NCI-H128 (cell line): ENCODE measurements at regions not wholly inside any gene's neighbourhood (a gene's known extent, or its start where the extent isn't known, plus 50 kb on each side); places are given as distances from the start of the nearest gene placed in this dataset.

ENCODE experiments used
- DNase-seq: peaks from one replicate; lab custom pipeline; 2025; ENCODE audit not compliant: unreplicated experiment; lab: John Stamatoyannopoulos, UW

DNA sequence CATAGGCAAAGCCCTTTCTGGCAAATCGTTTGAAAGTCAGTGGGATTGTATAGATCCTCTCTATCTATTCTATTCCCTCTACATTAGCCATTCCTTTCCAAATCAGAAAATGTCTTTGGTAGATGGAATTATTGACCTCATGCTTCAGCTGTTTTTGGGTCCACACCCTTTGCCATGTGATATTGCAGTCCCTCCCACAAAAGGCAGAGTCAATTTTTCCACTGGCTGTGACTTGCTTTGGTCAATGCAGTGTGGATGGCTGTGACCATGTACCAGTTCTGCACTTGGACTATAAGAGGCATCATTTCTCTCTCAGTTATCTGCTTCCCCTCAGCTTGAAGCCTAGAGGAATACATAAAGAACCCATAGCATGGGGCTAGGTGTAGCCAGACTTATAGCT is 332.9 kb downstream of the PTEN start:
- no peak for DNase-seq

GRCh38 chr10:88198023-88198422 is 334.6 kb downstream of the PTEN start:
- no peak for DNase-seq

GRCh38 chr10:88200312-88201032 is 337.0 kb downstream of the PTEN start:
- no peak for DNase-seq

GRCh38 chr10:88205842-88206446 is 342.5 kb downstream of the PTEN start:
- no peak for DNase-seq

DNA sequence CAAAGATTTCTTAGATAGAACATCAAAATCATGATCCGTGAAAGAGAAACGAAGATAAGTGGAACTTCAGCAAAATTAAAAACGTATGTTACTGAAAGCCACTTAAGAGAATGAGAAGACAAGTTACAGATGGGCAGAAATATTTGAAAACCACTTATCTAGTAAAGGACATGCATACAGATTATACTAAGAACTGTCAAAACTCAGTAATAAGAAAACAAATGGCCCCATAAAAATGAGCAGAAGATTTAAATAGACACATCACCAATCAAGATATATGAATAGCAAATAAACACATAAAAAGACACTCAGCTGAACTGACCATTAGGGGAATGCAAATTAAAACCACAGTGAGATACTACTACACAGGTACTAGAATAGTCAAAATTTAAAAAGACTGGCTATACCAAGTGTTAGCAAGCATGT is 343.7 kb downstream of the PTEN start:
- no peak for DNase-seq

DNA sequence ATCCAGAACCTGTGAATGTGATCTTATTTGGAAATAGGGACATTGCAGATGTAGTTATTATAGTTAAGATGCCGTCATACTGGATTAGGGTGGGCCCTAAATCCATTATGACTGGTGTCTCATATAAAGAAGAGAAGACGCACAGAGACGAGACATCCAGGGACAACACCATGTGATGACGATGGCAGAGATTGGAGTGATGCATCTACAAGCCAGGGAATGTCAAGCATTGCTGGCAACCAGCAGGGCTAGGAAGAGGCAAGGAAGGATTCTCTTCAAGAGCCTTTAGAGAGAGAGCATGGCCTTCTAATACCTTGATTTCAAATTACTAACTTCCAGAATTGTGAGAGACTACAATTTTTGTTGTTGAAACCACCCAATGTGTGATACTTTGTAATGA is 345.8 kb downstream of the PTEN start:
- no peak for DNase-seq

- no peak for DNase-seq
Measured at GRCh38 chr10:88209837-88210561, 346.6 kb downstream of the PTEN start.

- no peak for DNase-seq
Measured at GRCh38 chr10:88211230-88211629, 347.8 kb downstream of the PTEN start.

GRCh38 chr10:88212069-88212468 is 348.6 kb downstream of the PTEN start:
- DNase-seq, result no peak

DNA sequence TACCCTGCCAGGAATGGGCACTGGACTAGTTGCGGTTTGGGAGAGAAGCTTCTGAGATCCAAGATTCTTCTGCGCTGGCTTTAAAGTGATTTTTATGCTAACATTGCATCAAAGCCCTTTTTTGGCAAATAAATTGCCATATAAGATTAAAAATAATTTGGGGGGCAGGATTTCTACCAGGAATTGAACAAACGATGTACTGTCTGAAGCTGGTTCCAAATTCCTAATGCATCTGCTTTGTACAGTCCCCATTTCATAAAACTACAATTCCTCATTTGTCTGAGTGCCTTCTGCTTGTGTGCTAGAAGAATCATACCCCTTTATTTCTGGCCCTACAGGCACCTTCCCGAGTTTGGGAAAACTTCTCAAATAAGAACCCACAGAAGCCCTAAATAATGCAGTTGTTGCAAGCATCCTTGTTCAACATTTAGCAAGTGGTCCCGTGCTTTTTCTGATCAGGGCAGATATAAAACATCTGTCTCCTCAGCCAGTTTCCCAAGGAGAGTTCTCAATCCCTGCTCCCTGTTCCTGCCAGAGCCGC is 349.7 kb downstream of the PTEN start:
- DNase-seq, result no peak

DNA sequence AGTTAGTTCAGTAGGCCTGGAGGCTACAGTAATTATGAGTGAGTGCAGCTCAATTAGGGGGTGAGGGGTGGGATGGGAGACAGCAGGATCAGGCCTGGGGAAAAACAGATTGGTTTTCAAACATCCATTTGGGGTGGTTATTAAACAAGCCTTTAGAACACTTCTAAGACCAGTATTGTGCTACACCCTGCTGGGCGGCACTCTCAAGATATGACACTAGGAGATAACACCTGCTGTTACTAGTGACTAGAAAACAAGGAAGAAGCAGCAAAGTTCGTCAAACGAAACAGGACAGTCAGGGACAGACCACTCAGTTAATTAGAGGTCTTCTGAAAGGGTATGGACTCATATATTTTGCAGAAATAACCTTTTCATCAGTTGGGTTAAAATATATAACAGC is 353.6 kb downstream of the PTEN start:
- DNase-seq, result no peak

DNA sequence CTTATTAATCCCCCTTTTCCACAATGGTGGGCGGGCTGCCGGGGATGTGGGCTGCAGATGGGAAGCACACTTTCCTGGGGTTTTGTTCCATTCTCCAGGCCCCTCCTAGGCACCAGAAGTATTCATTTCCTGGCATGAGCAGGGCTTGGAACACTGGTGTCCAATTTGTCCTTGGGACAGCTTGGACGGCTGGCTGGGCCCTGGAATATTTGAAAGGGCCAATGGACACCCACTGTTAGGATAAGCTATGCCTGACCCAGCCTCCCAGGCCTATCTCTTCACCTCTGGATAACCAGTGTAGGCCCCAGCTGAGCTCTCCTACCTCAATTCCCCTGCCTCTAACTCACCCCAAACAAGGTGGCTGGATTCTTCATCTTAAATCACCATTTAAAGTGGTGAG is 354.9 kb downstream of the PTEN start:
- no peak for DNase-seq

DNA sequence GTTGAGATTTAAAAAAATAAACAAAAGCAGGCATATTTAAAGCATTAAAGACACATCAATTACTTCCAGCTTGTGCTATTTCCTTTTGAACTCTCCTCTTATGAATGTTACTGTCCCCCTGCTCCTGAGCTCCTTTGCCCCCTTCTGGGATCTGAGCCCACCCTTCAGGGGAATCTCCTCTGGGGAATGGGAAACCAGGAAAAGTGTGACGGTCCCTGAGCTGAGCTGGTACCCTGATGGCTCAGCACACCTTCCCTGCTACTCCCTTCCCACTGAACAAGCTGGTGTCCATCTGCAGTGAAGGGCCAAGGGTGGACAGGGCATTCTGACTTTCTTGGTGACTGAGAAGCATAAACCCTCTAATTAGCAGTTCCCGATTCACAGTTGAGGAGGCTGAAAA is 356.3 kb downstream of the PTEN start:
- no peak for DNase-seq

GRCh38 chr10:88221010-88221973 is 357.9 kb downstream of the PTEN start:
- no peak for DNase-seq

GRCh38 chr10:88222881-88223280 is 359.5 kb downstream of the PTEN start:
- no peak for DNase-seq
